Thyroid gland (tissue), 4 donors: ENCODE measurements at regions not wholly inside any gene's neighbourhood (a gene's known extent, or its start where the extent isn't known, plus 50 kb on each side); places are given as distances from the start of the nearest gene placed in this dataset.

ENCODE experiments used
- POLR2A ChIP-seq, 2 donors: fragments of 450-650 bp; IDR thresholded peaks; one replicate each; pipeline ENCODE4 v1.6.1; 2017; ENCODE audit warnings: antibody characterized with exemption in 2 of 2, mild to moderate bottlenecking in 2 of 2, moderate library complexity in 1 of 2
- TF ChIP-seq, protein P1 (sequence below), 6 experiments: fragments of 200-600 bp in 3 of 6; fragments of 450-650 bp in 3 of 6; sonication (generic) in 3 of 6; IDR thresholded peaks; one replicate each; pipeline ENCODE4 v1.5.1; 2016 to 2019; ENCODE audit warnings: antibody characterized with exemption in 6 of 6, mild to moderate bottlenecking in 2 of 6, inconsistent platforms in 1 of 6, moderate library complexity in 1 of 6

DNA sequence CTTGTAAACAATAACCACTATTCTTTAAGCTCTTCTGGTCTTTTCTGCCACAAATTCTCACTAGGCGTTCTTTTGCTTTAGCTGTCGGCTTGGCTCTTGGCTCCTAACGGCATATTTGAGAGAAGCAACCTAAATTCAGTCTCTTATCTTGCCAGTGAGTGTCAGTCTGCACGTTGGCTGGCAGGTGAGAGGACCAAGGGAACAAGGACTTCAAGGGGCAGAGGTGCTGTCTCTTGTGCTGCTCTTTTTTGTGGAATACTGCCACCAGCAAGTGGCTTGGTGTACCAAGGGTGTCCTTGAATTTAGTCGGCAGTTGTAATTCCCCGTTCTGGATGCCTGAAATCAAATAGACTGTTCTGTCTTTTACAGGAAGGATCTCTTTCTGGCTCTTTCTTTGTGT, 77.8 kb upstream of the SLC4A4 start:
- no peak for TF ChIP-seq POLR2A (IDR thresholded peaks at IDR 0.05)
- TF ChIP-seq, protein P1, sequence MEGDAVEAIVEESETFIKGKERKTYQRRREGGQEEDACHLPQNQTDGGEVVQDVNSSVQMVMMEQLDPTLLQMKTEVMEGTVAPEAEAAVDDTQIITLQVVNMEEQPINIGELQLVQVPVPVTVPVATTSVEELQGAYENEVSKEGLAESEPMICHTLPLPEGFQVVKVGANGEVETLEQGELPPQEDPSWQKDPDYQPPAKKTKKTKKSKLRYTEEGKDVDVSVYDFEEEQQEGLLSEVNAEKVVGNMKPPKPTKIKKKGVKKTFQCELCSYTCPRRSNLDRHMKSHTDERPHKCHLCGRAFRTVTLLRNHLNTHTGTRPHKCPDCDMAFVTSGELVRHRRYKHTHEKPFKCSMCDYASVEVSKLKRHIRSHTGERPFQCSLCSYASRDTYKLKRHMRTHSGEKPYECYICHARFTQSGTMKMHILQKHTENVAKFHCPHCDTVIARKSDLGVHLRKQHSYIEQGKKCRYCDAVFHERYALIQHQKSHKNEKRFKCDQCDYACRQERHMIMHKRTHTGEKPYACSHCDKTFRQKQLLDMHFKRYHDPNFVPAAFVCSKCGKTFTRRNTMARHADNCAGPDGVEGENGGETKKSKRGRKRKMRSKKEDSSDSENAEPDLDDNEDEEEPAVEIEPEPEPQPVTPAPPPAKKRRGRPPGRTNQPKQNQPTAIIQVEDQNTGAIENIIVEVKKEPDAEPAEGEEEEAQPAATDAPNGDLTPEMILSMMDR (IDR thresholded peaks at IDR 0.05) = no peak
